Fibroblast of pulmonary artery (primary cell): ENCODE measurements at regions not wholly inside any gene's neighbourhood (a gene's known extent, or its start where the extent isn't known, plus 50 kb on each side); places are given as distances from the start of the nearest gene placed in this dataset.

Experiments used
- DNase-seq: peaks from one replicate; pipeline ENCODE4 v3.0.0-alpha.2; 2010; ENCODE audit warnings: low read depth
- H3K4me3 ChIP-seq: replicated peaks from 2 replicates; pipeline ENCODE4 v1.5.1; 2011; ENCODE audit warnings: low read depth, mild to moderate bottlenecking, control low read depth, low read length, moderate library complexity
- CTCF ChIP-seq: IDR thresholded peaks from 2 replicates; pipeline ENCODE4 v1.5.1; 2011; ENCODE audit warnings: mild to moderate bottlenecking, control low read depth, low read length, inconsistent platforms; ENCODE audit errors: missing control alignments

- TF ChIP-seq CTCF, result no peak
- no peak overlapping the region for H3K4me3 ChIP-seq
- no peak for DNase-seq
These were observed 72.8 kb upstream of the PRR20G start for GRCh38 chr3:127360647-127361046.

GRCh38 chr3:127358641-127359040 lies 70.8 kb upstream of the PRR20G start:
- DNase-seq, result no peak
- TF ChIP-seq CTCF, result no peak
- no peak overlapping the region for H3K4me3 ChIP-seq

DNA sequence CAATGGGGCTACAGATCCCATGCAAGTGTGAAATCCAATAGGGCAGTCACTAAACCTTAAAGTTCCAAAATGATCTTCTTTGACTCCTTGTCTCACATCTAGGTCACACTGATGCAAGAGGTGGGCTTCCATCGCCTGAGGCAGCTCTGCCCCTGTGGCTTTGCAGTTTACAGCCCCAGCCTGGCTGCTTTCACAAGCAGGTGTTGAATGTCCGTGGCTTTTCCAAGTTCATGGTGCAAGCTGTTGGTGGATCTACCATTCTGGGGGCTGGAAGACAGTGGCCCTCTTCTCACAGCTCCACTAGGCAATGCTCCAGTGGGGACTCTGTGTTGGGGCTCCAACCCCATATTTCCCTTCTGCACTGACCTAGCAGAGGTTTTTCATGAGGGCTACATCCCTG lies 68.5 kb upstream of the PRR20G start:
- TF ChIP-seq CTCF, result no peak
- no peak overlapping the region for H3K4me3 ChIP-seq
- DNase-seq, result no peak

DNA sequence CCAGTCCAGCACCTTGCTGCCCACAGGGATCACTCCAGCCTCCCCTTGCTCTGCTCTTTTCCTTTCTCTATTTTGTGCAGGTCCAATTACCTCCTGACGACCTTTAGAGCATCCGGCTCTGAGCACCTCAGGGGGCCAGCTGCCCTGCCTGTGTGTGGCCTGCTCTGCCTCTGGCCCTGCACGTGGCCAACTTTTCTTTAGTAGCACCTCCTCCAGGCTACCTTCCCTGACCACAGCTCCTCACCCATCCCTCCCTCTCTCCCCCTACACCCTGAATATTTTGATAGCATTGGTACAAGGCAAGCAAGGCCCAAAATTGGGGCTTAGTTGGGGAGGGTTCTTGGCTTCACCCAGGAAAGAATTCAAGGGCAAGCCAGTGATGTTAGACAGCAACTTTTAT lies 66.9 kb upstream of the PRR20G start:
- H3K4me3 ChIP-seq, result no peak overlapping the region
- no peak for DNase-seq
- TF ChIP-seq CTCF, result no peak

DNA sequence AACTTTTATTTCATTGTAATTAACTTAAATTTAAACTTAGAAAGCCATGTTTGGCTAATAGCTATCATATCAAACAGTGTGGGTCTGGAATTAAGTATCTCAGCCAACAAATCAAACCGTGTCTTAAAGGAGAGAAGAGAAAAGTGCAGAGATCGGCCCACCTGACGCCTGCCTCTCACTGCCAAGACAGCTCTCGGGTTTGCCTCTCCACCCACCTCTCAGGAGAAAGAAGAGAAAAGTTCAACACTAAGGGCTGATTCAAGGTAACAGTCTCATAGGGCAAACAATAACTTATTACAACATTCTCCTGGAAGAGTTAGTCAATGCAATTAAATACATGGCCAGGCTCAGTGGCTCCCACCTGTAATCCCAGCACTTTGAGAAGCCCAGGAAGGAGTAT lies 64.8 kb upstream of the PRR20G start:
- no peak for DNase-seq
- H3K4me3 ChIP-seq, result no peak overlapping the region
- no peak for TF ChIP-seq CTCF

- no peak overlapping the region for H3K4me3 ChIP-seq
- no peak for TF ChIP-seq CTCF
- DNase-seq, result no peak
These were observed 64.0 kb upstream of the PRR20G start for GRCh38 chr3:127351775-127352350.

DNA sequence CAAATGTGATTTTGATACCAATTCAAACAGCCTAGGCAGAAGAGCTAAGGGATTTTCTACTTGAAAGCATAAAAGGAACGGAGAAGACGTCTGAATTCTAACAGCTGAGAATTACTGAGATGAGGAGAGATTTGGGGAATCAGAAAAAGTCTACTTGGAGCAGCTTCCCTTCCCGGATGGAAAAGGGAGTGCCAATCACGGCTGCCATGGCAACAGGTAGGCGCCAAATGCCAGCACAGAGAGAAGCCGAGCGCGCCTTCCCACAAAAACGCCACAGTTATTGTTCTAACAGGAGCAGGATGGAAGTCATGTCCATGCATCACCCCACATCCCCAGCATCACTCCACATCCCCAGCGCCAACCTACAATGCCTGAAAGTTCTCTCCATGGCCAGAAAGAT lies 63.5 kb upstream of the PRR20G start:
- no peak for TF ChIP-seq CTCF
- DNase-seq, result no peak

More for the DNA sequence above, 63.5 kb upstream of the PRR20G start:
- no peak overlapping the region for H3K4me3 ChIP-seq
